HEK293T (cell line): ENCODE measurements at regions not wholly inside any gene's neighbourhood (a gene's known extent, or its start where the extent isn't known, plus 50 kb on each side); places are given as distances from the start of the nearest gene placed in this dataset.

Source experiments
- CTCF ChIA-PET: fragments of 350-600 bp; formaldehyde crosslinking; extraction: SDS; loops from one replicate; lab custom pipeline; 2021; ENCODE audit warnings: antibody characterized with exemption, inconsistent platforms; lab: Yijun Ruan, JAX
- POLR2A ChIA-PET: fragments of 350-600 bp; formaldehyde crosslinking; extraction: SDS; loops from one replicate; lab custom pipeline; 2020; ENCODE audit warnings: antibody characterized with exemption, inconsistent platforms; lab: Yijun Ruan, JAX
- DNase-seq: peaks from one replicate; pipeline ENCODE4 v3.0.0; 2012; ENCODE audit warnings: mixed read lengths; ENCODE audit errors: extremely low spot score
- ARNT ChIP-seq: fragments of 450-650 bp; IDR thresholded peaks from 2 replicates; pipeline ENCODE4 v1.6.1; 2017; ENCODE audit warnings: mild to moderate bottlenecking
- BHLHE40 ChIP-seq: fragments of 450-650 bp; IDR thresholded peaks from 2 replicates; pipeline ENCODE4 v1.6.1; 2016; ENCODE audit warnings: mild to moderate bottlenecking, moderate library complexity, borderline replicate concordance
- CTBP1 ChIP-seq: fragments of 450-650 bp; IDR thresholded peaks from 2 replicates; pipeline ENCODE4 v1.6.1; 2016; ENCODE audit warnings: borderline replicate concordance
- ELF4 ChIP-seq: fragments of 450-650 bp; IDR thresholded peaks from 2 replicates; pipeline ENCODE4 v1.6.1; 2017; ENCODE audit warnings: antibody characterized with exemption
- FOXA1 ChIP-seq: fragments of 450-650 bp; IDR thresholded peaks from 2 replicates; pipeline ENCODE4 v1.6.1; 2016; ENCODE audit warnings: mild to moderate bottlenecking
- FOXK2 ChIP-seq: fragments of 450-650 bp; IDR thresholded peaks from 2 replicates; pipeline ENCODE4 v1.6.1; 2016; ENCODE audit warnings: mild to moderate bottlenecking
- FOXM1 ChIP-seq: fragments of 450-650 bp; IDR thresholded peaks from 2 replicates; pipeline ENCODE4 v1.6.1; 2017; ENCODE audit warnings: mild to moderate bottlenecking, borderline replicate concordance
- HDGF ChIP-seq: fragments of 450-650 bp; IDR thresholded peaks from 2 replicates; pipeline ENCODE4 v1.6.1; 2017; ENCODE audit warnings: antibody characterized with exemption, borderline replicate concordance
- L3MBTL2 ChIP-seq: fragments of 450-650 bp; conservative IDR thresholded peaks from 2 replicates; pipeline ENCODE4 v1.6.1; 2016; ENCODE audit warnings: mild to moderate bottlenecking
- LEF1 ChIP-seq: fragments of 450-650 bp; IDR thresholded peaks from 2 replicates; pipeline ENCODE4 v1.6.1; 2017; ENCODE audit warnings: mild to moderate bottlenecking, borderline replicate concordance
- NFRKB ChIP-seq: fragments of 450-650 bp; IDR thresholded peaks from 2 replicates; pipeline ENCODE4 v1.6.1; 2016; ENCODE audit warnings: mild to moderate bottlenecking, moderate library complexity
- PKNOX1 ChIP-seq: fragments of 450-650 bp; IDR thresholded peaks from 2 replicates; pipeline ENCODE4 v1.6.1; 2016
- SP1 ChIP-seq: fragments of 450-650 bp; IDR thresholded peaks from 2 replicates; pipeline ENCODE4 v1.6.1; 2017
- SUZ12 ChIP-seq: fragments of 450-650 bp; IDR thresholded peaks from 2 replicates; pipeline ENCODE4 v1.6.1; 2016; ENCODE audit warnings: mild to moderate bottlenecking
- TARDBP ChIP-seq: fragments of 450-650 bp; IDR thresholded peaks from 2 replicates; pipeline ENCODE4 v1.6.1; 2016
- ZNF384 ChIP-seq: fragments of 450-650 bp; IDR thresholded peaks from 2 replicates; pipeline ENCODE4 v1.6.1; 2016

- TF ChIP-seq PKNOX1 = no peak
- TF ChIP-seq NFRKB = no peak
- CTCF ChIA-PET = no interaction called here
- POLR2A ChIA-PET = interaction anchor here (1.9 kb wide), 1 partner anchor 159 kb away, joined by 6 read pairs; the partner anchor contains the start of gene IER5L
- no peak for DNase-seq
Measured at GRCh38 chr9:129336601-129337331, 158.7 kb upstream of the IER5L start.

- no peak for DNase-seq
- ChIA-PET CTCF (no interaction called here), POLR2A (interaction anchor here (1.9 to 3.0 kb wide), 2 partner anchors 14 to 158 kb away, joined by 6 to 14 read pairs; partner anchors contain the start of gene IER5L)
- TF ChIP-seq PKNOX1 (no peak), SUZ12 (no peak), ELF4 (no peak), NFRKB (no peak), HDGF (no peak), L3MBTL2 (no peak), LEF1 (no peak), CTBP1 (no peak), FOXM1 (no peak), ARNT (no peak), TARDBP (no peak), FOXK2 (no peak), SP1 (no peak), BHLHE40 (no peak), ZNF384 (no peak), FOXA1 (no peak)
Measured at GRCh38 chr9:129336130-129336528, 158.1 kb upstream of the IER5L start.

DNA sequence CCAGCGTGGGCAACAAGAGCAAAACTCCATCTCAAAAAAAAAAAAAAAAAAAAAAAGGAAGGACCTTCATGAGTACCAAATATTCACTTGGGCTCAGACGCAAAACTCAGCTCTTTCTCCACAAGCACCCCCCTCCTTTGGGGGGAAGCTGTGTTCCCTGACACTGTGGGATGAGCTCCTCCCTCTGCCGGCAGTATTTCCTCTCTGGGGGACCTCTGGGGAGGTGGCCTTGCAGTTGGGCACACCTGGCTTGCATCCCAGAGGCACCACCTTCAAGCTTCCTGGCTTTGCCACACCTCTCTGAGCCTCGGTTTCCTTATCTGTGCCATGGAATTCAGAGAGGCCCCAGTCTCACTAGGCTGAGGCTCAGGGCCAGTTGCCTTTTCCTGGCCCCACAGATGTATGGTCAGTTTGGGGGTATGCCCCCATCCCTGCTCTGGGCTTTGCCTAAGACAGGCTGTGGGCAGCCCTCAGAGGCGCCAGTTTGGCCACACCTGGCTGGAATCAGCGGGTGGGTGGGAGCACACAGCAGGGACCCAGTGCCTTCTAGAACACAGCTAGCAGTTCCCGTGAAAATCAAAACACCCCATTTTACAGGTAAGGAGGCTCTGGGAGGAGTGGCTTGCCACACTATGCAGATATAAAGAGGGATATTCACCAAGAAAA lies 157.5 kb upstream of the IER5L start:
- TF ChIP-seq ZNF384 = no peak
- TF ChIP-seq LEF1 = no peak
- no peak for TF ChIP-seq NFRKB
- no peak for TF ChIP-seq SUZ12
- TF ChIP-seq ARNT = no peak
- no peak for TF ChIP-seq L3MBTL2
- no peak for TF ChIP-seq BHLHE40
- TF ChIP-seq FOXA1 = no peak
- TF ChIP-seq PKNOX1 = no peak
- no peak for TF ChIP-seq CTBP1
- TF ChIP-seq TARDBP = no peak
- TF ChIP-seq FOXM1 = no peak
- ChIA-PET CTCF (no interaction called here), POLR2A (interaction anchor here (0.8 to 3.0 kb wide), 4 partner anchors 14 to 161 kb away, joined by 3 to 14 read pairs (median 5); partner anchors contain the start of gene IER5L)
- no peak for DNase-seq

GRCh38 chr9:129334105-129334935 lies 156.3 kb upstream of the IER5L start:
- CTCF ChIA-PET = interaction anchor here (0.7 kb wide), 1 partner anchor 192 kb away, joined by 5 read pairs; no protein-coding TSS in a partner anchor
- DNase-seq = peak; percentile 42
- POLR2A ChIA-PET = interaction anchor here (0.7 to 3.0 kb wide), 6 partner anchors 12 to 167 kb away, joined by 3 to 14 read pairs (median 3); partner anchors contain the start of gene IER5L
- 0 out of 2 replicates have a peak, but pooled peaks have one; percentile 50 for TF ChIP-seq HDGF
- TF ChIP-seq FOXK2 = no peak

DNA sequence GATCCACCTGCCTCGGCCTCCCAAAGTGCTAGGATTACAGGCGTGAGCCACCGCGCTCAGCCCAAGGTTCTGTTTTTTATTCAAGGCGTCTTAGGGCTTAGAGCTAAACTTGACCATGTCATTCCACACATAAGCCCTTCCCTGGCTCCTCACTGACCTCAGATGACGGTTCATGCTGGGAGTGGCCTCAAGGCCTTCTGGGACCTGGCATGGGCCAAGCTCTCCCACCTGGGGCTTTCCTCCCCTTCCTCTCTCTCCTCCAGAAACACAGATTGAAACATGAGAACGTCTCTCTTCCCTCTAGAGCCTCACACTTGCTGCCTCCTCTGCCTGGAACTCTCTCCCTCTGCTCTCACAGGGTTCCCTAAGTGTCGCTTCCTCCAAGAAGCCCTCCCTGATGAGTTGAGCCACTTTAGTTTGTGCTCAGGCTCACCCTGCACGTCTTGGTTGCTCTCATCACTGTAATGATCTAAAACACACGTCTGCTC lies 155.6 kb upstream of the IER5L start:
- ChIA-PET CTCF (interaction anchor here (0.7 kb wide), 1 partner anchor 191 kb away, joined by 5 read pairs; no protein-coding TSS in a partner anchor), POLR2A (interaction anchor here (0.7 to 3.0 kb wide), 4 partner anchors 12 to 168 kb away, joined by 3 to 14 read pairs (median 3); partner anchors contain the start of gene IER5L)
- no peak for DNase-seq
- 0 out of 2 replicates have a peak, but pooled peaks have one; percentile 7 for TF ChIP-seq CTBP1
- no peak for TF ChIP-seq SP1

GRCh38 chr9:129332581-129332980 lies 154.5 kb upstream of the IER5L start:
- no peak for TF ChIP-seq ZNF384
- TF ChIP-seq FOXK2 = no peak
- no peak for TF ChIP-seq LEF1
- no peak for TF ChIP-seq BHLHE40
- no peak for TF ChIP-seq L3MBTL2
- no peak for TF ChIP-seq ARNT
- TF ChIP-seq SP1 = no peak
- TF ChIP-seq HDGF = no peak
- TF ChIP-seq NFRKB = no peak
- no peak for TF ChIP-seq SUZ12
- no peak for TF ChIP-seq FOXM1
- no peak for TF ChIP-seq FOXA1
- TF ChIP-seq PKNOX1 = no peak
- no peak for TF ChIP-seq TARDBP
- TF ChIP-seq ELF4 = no peak
- no peak for TF ChIP-seq CTBP1
- POLR2A ChIA-PET = interaction anchor here (1.3 kb wide), 1 partner anchor 12 kb away, joined by 4 read pairs; no protein-coding TSS in a partner anchor
- DNase-seq = no peak
- CTCF ChIA-PET = no interaction called here
